T47D (cell line): ENCODE measurements at regions not wholly inside any gene's neighbourhood (a gene's known extent, or its start where the extent isn't known, plus 50 kb on each side); places are given as distances from the start of the nearest gene placed in this dataset.

Experiments
- DNase-seq, 2 experiments: peaks; one replicate each; pipeline versions ENCODE4 v3.0.0 to v3.0.0-alpha.2; 2011 to 2012; ENCODE audit warnings: low read depth in 1 of 2, low spot score in 1 of 2
- JUND ChIP-seq: IDR thresholded peaks from 2 replicates; pipeline ENCODE4 v1.6.1; 2012; ENCODE audit warnings: low read depth
- in situ Hi-C: cut with HindIII; loops from 2 replicates; pipeline ENCODE4 v1.10.0; 2016; ENCODE audit warnings: low sequenced_read_pairs, low pct_unique_long_range_greater_than_20kb

GRCh38 chr16:80337786-80338185, 203.0 kb upstream of the DYNLRB2 start:
- no peak for DNase-seq
- TF ChIP-seq JUND, result no peak
- in situ Hi-C loops, result no loop called here

- no peak for TF ChIP-seq JUND
- in situ Hi-C loops, result no loop called here
- DNase-seq, result no peak
Observed at GRCh38 chr16:80330803-80331202, 210.0 kb upstream of the DYNLRB2 start.

GRCh38 chr16:80330150-80330549, 210.6 kb upstream of the DYNLRB2 start:
- TF ChIP-seq JUND, result no peak
- DNase-seq, result no peak
- in situ Hi-C loops, result no loop called here

DNA sequence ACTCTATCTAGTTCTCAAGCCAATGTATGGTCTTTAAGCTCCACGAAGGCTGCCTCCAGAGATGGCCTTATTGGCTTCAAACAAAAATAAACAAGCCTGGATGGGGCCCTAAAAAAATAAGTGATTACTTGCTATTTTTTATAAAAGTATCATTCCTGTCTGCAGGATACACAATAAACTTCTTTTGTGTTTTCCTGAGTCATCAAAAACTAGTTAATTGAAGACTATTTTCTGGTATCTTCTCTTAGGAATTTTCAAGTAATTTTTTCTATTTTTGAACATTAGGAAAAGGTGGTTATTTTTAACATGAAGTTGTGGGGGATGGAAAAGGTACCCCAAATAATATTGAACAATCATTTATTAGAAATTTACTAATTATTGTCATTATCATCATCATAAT, 213.1 kb upstream of the DYNLRB2 start:
- TF ChIP-seq JUND, result no peak
- in situ Hi-C loops, result no loop called here
- no peak for DNase-seq

GRCh38 chr16:80324371-80324770, 216.4 kb upstream of the DYNLRB2 start:
- no peak for TF ChIP-seq JUND
- in situ Hi-C loops, result no loop called here
- DNase-seq, result no peak

- no peak for DNase-seq
- in situ Hi-C loops, result no loop called here
Observed at GRCh38 chr16:80323808-80324195, 217.0 kb upstream of the DYNLRB2 start.

GRCh38 chr16:80323187-80323807, 217.5 kb upstream of the DYNLRB2 start:
- TF ChIP-seq JUND, result no peak
- no peak for DNase-seq
- in situ Hi-C loops, result no loop called here

More at GRCh38 chr16:80323808-80324195, 217.0 kb upstream of the DYNLRB2 start:
- TF ChIP-seq JUND, result no peak

DNA sequence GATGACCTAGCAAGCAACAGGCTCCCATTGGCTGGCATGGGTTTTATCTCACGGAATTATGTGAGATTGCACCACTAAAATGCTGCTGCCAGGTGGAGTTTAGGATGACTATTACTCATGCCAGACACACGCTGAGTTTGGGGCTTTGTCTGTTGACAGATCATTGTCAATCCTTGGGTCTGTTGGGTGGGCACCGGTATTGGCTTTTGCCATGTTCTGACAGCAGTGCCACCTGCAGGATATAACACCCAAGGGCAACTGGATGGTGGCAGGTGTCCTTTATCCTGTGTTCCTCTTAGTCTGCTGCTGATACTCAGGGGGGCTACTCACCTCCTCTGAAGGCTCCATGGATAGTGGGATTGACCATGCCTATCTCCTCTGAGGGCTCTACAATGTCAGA, 221.6 kb upstream of the DYNLRB2 start:
- no peak for DNase-seq
- no peak for TF ChIP-seq JUND
- in situ Hi-C loops, result no loop called here

GRCh38 chr16:80318107-80318506, 222.7 kb upstream of the DYNLRB2 start:
- DNase-seq, result no peak

DNA sequence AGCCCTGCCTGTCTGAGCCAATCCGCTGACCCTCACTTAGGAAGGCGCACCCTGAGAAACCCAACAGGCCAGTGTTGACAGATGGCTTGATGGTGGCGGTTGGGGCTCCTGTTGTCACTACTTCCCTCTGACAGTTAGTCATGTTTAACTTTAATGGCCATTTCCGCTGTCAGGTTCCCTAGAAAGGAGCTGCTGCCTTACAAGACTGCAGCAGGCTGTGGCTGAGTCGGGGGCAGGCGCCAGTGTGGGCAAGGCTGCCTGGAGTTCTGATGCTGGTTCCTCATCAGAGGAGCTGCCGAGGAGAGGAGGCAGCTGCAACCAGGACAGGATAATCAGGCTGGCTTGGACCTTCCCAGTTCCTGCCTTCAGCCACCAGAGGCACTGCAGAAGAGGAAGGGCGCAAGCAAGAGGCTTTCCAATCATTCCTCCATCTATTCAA, 223.2 kb upstream of the DYNLRB2 start:
- in situ Hi-C loops, result no loop called here
- TF ChIP-seq JUND, result no peak

More at GRCh38 chr16:80318107-80318506, 222.7 kb upstream of the DYNLRB2 start:
- in situ Hi-C loops, result no loop called here
- TF ChIP-seq JUND, result no peak

DNA sequence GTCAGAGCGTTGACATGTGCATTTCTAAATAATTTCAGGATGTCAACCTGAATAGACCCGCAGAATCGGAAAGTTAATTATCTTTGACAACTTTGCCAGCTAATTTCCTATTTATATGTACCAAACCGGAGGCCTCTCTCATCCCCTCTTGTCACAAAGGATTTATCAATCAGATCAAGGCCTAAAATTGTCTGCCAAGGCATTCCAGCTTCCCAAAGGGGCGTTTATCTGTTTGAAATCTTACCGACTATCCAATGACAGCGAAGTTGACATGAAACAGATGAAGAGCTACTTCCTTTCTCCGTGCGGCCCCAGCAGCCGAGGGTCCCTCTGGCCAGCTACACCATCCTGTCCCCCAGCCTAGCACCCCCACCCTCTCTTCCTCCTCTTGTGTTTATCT, 223.7 kb upstream of the DYNLRB2 start:
- no peak for TF ChIP-seq JUND
- in situ Hi-C loops, result no loop called here
- DNase-seq, result no peak

More for the DNA sequence above, 223.2 kb upstream of the DYNLRB2 start:
- peak in 1 of 2 experiments; percentile 25 for DNase-seq

DNA sequence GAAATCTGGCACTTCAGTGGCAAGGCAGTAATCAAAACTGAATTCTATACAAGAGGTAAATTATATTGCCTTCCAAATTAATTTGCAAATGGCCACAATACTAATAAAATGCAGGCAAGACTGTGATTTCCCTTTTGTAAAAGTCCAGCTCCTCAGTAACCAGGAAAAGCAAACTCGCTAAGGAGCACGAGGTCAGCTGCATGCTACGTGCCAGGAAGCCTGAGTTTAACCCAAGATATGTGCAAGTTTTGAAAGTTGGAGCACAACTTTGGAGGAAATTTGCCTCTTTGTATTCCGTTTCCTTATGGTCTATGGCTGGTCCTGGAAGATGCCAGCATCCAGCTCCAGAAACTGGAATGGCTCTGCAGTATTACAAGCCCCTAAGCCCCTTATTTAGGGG, 226.8 kb upstream of the DYNLRB2 start:
- no peak for DNase-seq
- in situ Hi-C loops, result no loop called here
- no peak for TF ChIP-seq JUND

GRCh38 chr16:80309178-80309577, 231.6 kb upstream of the DYNLRB2 start:
- in situ Hi-C loops, result no loop called here
- no peak for TF ChIP-seq JUND
- no peak for DNase-seq

- no peak for DNase-seq
- TF ChIP-seq JUND, result no peak
- in situ Hi-C loops, result no loop called here
Observed at GRCh38 chr16:80305410-80305809, 235.4 kb upstream of the DYNLRB2 start.
